ENCODE measurements at regions not wholly inside any gene's neighbourhood (a gene's known extent, or its start where the extent isn't known, plus 50 kb on each side); places are given as distances from the start of the nearest gene placed in this dataset.
A peak's percentile ranks its signal among the peaks of the same experiment; 100 is the strongest.

GRCh38 chr6:6837541-6838080 lies 249.1 kb downstream of the LY86 start:
- Histone ChIP-seq H3K36me3 (no peaks in the 10 kb centered on the region), H3K4me3 (no peak overlapping the region), H3K4me1 (peaks cover 0 to 12% (median 0%) of the 10 kb centered on the region in 12 donors), H3K9me3 (no peaks in the 10 kb centered on the region), H3K27me3 (no peaks in the 10 kb centered on the region), H3K27ac (no peak overlapping the region)
- intact Hi-C loops (cut with DNase I), result no loop called here
- DNase-seq, result no peak
- no peak for ATAC-seq
- no peak for TF ChIP-seq POLR2A (IDR thresholded peaks at IDR 0.05)
- TF ChIP-seq CTCF (IDR thresholded peaks at IDR 0.05), result no peak
- 73 to 79% (median 74%) methylated on average over 4 of the region's 4 CpGs for WGBS, 4 donors

GRCh38 chr6:6840831-6841291 lies 252.3 kb downstream of the LY86 start:
- Histone ChIP-seq H3K36me3 (no peaks in the 10 kb centered on the region), H3K4me3 (no peak overlapping the region), H3K27ac (no peak overlapping the region), H3K9me3 (peaks cover 0 to 10% (median 0%) of the 10 kb centered on the region in 12 donors), H3K4me1 (peaks cover 0 to 12% (median 0%) of the 10 kb centered on the region in 12 donors), H3K27me3 (no peaks in the 10 kb centered on the region)
- TF ChIP-seq CTCF (IDR thresholded peaks at IDR 0.05), result no peak
- ATAC-seq, result peak in 2 of 4 donors; percentile 41 to 52
- WGBS, 4 donors, result 84 to 93% (median 89%) methylated on average over 5 of the region's 5 CpGs
- intact Hi-C loops (cut with DNase I), result no loop called here
- no peak for DNase-seq

GRCh38 chr6:6841571-6841970 lies 253.1 kb downstream of the LY86 start:
- WGBS, 4 donors, result 58 to 74% (median 66%) methylated on average over 3 of the region's 3 CpGs
- no peak for DNase-seq
- intact Hi-C loops (cut with DNase I), result no loop called here
- peak in 1 of 4 donors; percentile 49 for ATAC-seq
- H3K4me1 ChIP-seq, result peaks cover 0 to 12% (median 0%) of the 10 kb centered on the region in 12 donors
- no peaks in the 10 kb centered on the region for H3K27me3 ChIP-seq
- TF ChIP-seq POLR2A (IDR thresholded peaks at IDR 0.05) (no peak), CTCF (IDR thresholded peaks at IDR 0.05) (no peak)
- H3K9me3 ChIP-seq, result peaks cover 0 to 15% (median 0%) of the 10 kb centered on the region in 12 donors
- no peaks in the 10 kb centered on the region for H3K36me3 ChIP-seq
- H3K27ac ChIP-seq, result no peak overlapping the region
- no peak overlapping the region for H3K4me3 ChIP-seq

GRCh38 chr6:6842291-6842690 lies 253.8 kb downstream of the LY86 start:
- peaks cover 0 to 15% (median 0%) of the 10 kb centered on the region in 12 donors for H3K9me3 ChIP-seq
- ATAC-seq (no peak), DNase-seq (no peak)
- no peak overlapping the region for H3K27ac ChIP-seq
- TF ChIP-seq POLR2A (IDR thresholded peaks at IDR 0.05) (no peak), CTCF (IDR thresholded peaks at IDR 0.05) (no peak)
- no peak overlapping the region for H3K4me3 ChIP-seq
- WGBS, 4 donors, result 78 to 80% (median 79%) methylated on average over 5 of the region's 5 CpGs
- no peaks in the 10 kb centered on the region for H3K36me3 ChIP-seq
- intact Hi-C loops (cut with DNase I), result no loop called here
- H3K4me1 ChIP-seq, result peaks cover 0 to 12% (median 0%) of the 10 kb centered on the region in 12 donors
- no peaks in the 10 kb centered on the region for H3K27me3 ChIP-seq

Data from heart left ventricle (tissue), 16 donors.